ENCODE measurements at regions not wholly inside any gene's neighbourhood (a gene's known extent, or its start where the extent isn't known, plus 50 kb on each side); places are given as distances from the start of the nearest gene placed in this dataset.

DNA sequence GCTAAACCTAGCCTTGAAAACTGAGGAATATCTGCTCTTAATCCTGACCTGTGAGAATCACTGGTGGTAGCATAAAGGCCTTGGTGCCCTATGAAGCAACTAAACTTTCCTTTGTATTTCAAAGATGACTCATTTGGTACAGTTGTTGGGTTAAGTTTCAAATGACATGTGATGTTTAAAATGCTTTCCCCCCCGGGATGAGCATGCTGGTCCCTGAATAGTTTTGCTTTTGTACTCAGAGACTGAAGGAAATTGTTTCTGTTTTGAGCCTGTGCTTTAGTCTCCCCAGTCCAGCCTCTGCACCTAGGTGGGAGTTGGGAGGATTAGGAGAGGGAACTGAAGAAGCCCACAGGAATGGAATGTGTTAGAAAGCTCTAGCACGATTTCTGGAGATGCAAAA, 258.9 kb upstream of the NPY start:
- Histone ChIP-seq H3K27ac (ENCODE audit: control insufficient read depth, insufficient read depth, low read length) (no peak overlapping the region), H3K4me2 (ENCODE audit: control insufficient read depth, extremely low read depth, insufficient read depth, low read depth, low read length) (no peak overlapping the region), H3K36me3 (ENCODE audit: control insufficient read depth in 2 of 2, extremely low read depth in 1 of 2, insufficient read depth in 2 of 2, low read length in 2 of 2) (no peaks in the 10 kb centered on the region), H3K4me3 (ENCODE audit: control insufficient read depth in 2 of 3, extremely low read depth in 1 of 3, insufficient read depth in 2 of 3, low read depth in 1 of 3, low read length in 3 of 3) (no peak overlapping the region), H3K9me1 (ENCODE audit: control insufficient read depth, extremely low read depth, insufficient read depth, low read length) (no peaks in the 10 kb centered on the region), H3K9me3 (ENCODE audit: control insufficient read depth, low read depth, low read length) (no peaks in the 10 kb centered on the region), H2AFZ (ENCODE audit: control insufficient read depth, low read length) (no peak overlapping the region), H3K27me3 (ENCODE audit: control insufficient read depth, extremely low read depth, insufficient read depth, low read length) (no peaks in the 10 kb centered on the region), H3K9ac (ENCODE audit: control insufficient read depth, extremely low read depth, insufficient read depth, low read length) (no peak overlapping the region), H3K79me2 (ENCODE audit: control insufficient read depth, insufficient read depth, low read length) (no peaks in the 10 kb centered on the region), H3K4me1 (ENCODE audit: control insufficient read depth, extremely low read depth, insufficient read depth, low read length) (no peaks in the 10 kb centered on the region), H4K20me1 (ENCODE audit: control insufficient read depth, extremely low read depth, insufficient read depth, low read length) (no peaks in the 10 kb centered on the region)
- dilution Hi-C loops (cut with MboI; ENCODE audit: extremely low pct_ligation_motif_present, low sequenced_read_pairs), result no loop called here
- TF ChIP-seq EZH2 (IDR thresholded peaks at IDR 0.05; ENCODE audit: low read length), result no peak
- TF ChIP-seq, protein P1, sequence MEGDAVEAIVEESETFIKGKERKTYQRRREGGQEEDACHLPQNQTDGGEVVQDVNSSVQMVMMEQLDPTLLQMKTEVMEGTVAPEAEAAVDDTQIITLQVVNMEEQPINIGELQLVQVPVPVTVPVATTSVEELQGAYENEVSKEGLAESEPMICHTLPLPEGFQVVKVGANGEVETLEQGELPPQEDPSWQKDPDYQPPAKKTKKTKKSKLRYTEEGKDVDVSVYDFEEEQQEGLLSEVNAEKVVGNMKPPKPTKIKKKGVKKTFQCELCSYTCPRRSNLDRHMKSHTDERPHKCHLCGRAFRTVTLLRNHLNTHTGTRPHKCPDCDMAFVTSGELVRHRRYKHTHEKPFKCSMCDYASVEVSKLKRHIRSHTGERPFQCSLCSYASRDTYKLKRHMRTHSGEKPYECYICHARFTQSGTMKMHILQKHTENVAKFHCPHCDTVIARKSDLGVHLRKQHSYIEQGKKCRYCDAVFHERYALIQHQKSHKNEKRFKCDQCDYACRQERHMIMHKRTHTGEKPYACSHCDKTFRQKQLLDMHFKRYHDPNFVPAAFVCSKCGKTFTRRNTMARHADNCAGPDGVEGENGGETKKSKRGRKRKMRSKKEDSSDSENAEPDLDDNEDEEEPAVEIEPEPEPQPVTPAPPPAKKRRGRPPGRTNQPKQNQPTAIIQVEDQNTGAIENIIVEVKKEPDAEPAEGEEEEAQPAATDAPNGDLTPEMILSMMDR (optimal IDR thresholded peaks at IDR 0.05 in 1 of 3, IDR thresholded peaks at IDR 0.05 in 1 of 3, conservative IDR thresholded peaks at IDR 0.05 in 1 of 3; ENCODE audit: extremely low read depth in 1 of 3, insufficient read depth in 2 of 3, low read length in 3 of 3), result no peak
- no peak for DNase-seq (ENCODE audit: low read depth, low spot score)
- no peak for FAIRE-seq

DNA sequence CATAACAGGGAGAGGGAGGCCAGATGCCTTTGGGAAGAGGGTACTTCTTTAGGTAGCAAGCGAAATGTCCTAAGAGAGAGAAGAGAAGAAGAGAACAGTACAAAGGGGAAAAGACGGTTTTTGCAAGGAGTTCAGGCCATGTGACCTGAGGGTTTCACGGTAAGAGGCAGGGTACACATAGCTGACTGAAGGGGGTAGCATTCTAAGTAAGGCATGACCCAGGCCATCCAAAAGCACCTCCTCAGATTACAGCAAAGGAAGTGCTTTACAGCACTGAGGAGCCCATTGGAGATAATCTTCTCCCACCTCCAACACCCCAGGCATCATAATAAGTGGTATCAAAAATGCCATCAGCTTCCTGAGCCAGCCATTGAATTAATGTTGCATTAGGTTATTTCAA, 258.2 kb upstream of the NPY start:
- no peak overlapping the region for H3K9ac ChIP-seq (ENCODE audit: control insufficient read depth, extremely low read depth, insufficient read depth, low read length)
- no peaks in the 10 kb centered on the region for H3K36me3 ChIP-seq (ENCODE audit: control insufficient read depth in 2 of 2, extremely low read depth in 1 of 2, insufficient read depth in 2 of 2, low read length in 2 of 2)
- no peak overlapping the region for H3K4me3 ChIP-seq (ENCODE audit: control insufficient read depth in 2 of 3, extremely low read depth in 1 of 3, insufficient read depth in 2 of 3, low read depth in 1 of 3, low read length in 3 of 3)
- dilution Hi-C loops (cut with MboI; ENCODE audit: extremely low pct_ligation_motif_present, low sequenced_read_pairs), result no loop called here
- H3K27ac ChIP-seq (ENCODE audit: control insufficient read depth, insufficient read depth, low read length), result no peak overlapping the region
- H3K9me3 ChIP-seq (ENCODE audit: control insufficient read depth, low read depth, low read length), result no peaks in the 10 kb centered on the region
- H3K9me1 ChIP-seq (ENCODE audit: control insufficient read depth, extremely low read depth, insufficient read depth, low read length), result no peaks in the 10 kb centered on the region
- H3K79me2 ChIP-seq (ENCODE audit: control insufficient read depth, insufficient read depth, low read length), result no peaks in the 10 kb centered on the region
- no peaks in the 10 kb centered on the region for H3K4me1 ChIP-seq (ENCODE audit: control insufficient read depth, extremely low read depth, insufficient read depth, low read length)
- FAIRE-seq (no peak), DNase-seq (ENCODE audit: low read depth, low spot score) (no peak)
- no peak for TF ChIP-seq EZH2 (IDR thresholded peaks at IDR 0.05; ENCODE audit: low read length)
- TF ChIP-seq, protein P1 (optimal IDR thresholded peaks at IDR 0.05 in 1 of 3, IDR thresholded peaks at IDR 0.05 in 1 of 3, conservative IDR thresholded peaks at IDR 0.05 in 1 of 3; ENCODE audit: extremely low read depth in 1 of 3, insufficient read depth in 2 of 3, low read length in 3 of 3), result no peak
- H2AFZ ChIP-seq (ENCODE audit: control insufficient read depth, low read length), result no peak overlapping the region
- no peaks in the 10 kb centered on the region for H3K27me3 ChIP-seq (ENCODE audit: control insufficient read depth, extremely low read depth, insufficient read depth, low read length)
- no peak overlapping the region for H3K4me2 ChIP-seq (ENCODE audit: control insufficient read depth, extremely low read depth, insufficient read depth, low read depth, low read length)
- no peaks in the 10 kb centered on the region for H4K20me1 ChIP-seq (ENCODE audit: control insufficient read depth, extremely low read depth, insufficient read depth, low read length)
